IMR-90 (cell line): ENCODE measurements at regions not wholly inside any gene's neighbourhood (a gene's known extent, or its start where the extent isn't known, plus 50 kb on each side); places are given as distances from the start of the nearest gene placed in this dataset.

Experiments
- ATAC-seq: fragments of 200-7000 bp; cut with Tn5 transposase; 2 replicates; pipeline ENCODE4 v1.9.1; 2020; ENCODE audit warnings: low read depth, mild to moderate bottlenecking, moderate library complexity
- BruUV-seq: library from RNA; stranded (reverse); fragments of 400-500 nt; replicated peaks from 2 replicates; lab custom pipeline; 2021; lab: Mats Ljungman, UMichigan
- CTCF ChIA-PET: fragments of 300-600 bp; formaldehyde crosslinking; extraction: SDS; loops from one replicate; lab custom pipeline; 2021; ENCODE audit warnings: antibody characterized with exemption; lab: Yijun Ruan, JAX
- POLR2A ChIA-PET: fragments of 300-600 bp; sonication (Branson Sonifier 250); formaldehyde crosslinking; loops from one replicate; lab custom pipeline; 2022; ENCODE audit warnings: antibody characterized with exemption; ENCODE audit not compliant: unreplicated experiment; lab: Charles Lee
- DNase-seq: peaks from one replicate; pipeline ENCODE4 v3.0.0; 2013
- H2AFZ ChIP-seq: replicated peaks from 2 replicates; pipeline ENCODE3; 2013; ENCODE audit warnings: low read length, mild to moderate bottlenecking; ENCODE audit not compliant: poor library complexity
- H2AK5ac ChIP-seq: 2 replicates; pipeline ENCODE4 v1.6.1; 2013; ENCODE audit warnings: low read depth, low read length, inconsistent platforms
- H2AK9ac ChIP-seq: replicated peaks from 2 replicates; pipeline ENCODE3; 2013; ENCODE audit warnings: mild to moderate bottlenecking, low read depth, low read length, moderate library complexity; ENCODE audit not compliant: poor library complexity
- H2BK120ac ChIP-seq: 2 replicates; pipeline ENCODE4 v1.6.1; 2013; ENCODE audit warnings: low read depth, low read length, inconsistent platforms
- H2BK15ac ChIP-seq: 3 replicates; pipeline ENCODE4 v1.6.1; 2013; ENCODE audit warnings: low read depth, low read length, inconsistent platforms
- H2BK20ac ChIP-seq: 2 replicates; pipeline ENCODE4 v1.6.1; 2013; ENCODE audit warnings: low read depth, mild to moderate bottlenecking, inconsistent platforms, low read length, moderate library complexity
- H2BK5ac ChIP-seq: 2 replicates; pipeline ENCODE4 v1.6.1; 2013; ENCODE audit warnings: mild to moderate bottlenecking, low read depth, low read length, inconsistent platforms; ENCODE audit not compliant: poor library complexity, severe bottlenecking
- H3K14ac ChIP-seq: replicated peaks from 2 replicates; pipeline ENCODE4 v1.6.1; 2013; ENCODE audit warnings: low read depth, low read length, inconsistent platforms
- H3K18ac ChIP-seq: 2 replicates; pipeline ENCODE4 v1.6.1; 2013; ENCODE audit warnings: low read depth, low read length, control low read depth
- H3K23ac ChIP-seq: 2 replicates; pipeline ENCODE4 v1.6.1; 2013; ENCODE audit warnings: low read depth, low read length, inconsistent platforms
- H3K27ac ChIP-seq: 2 replicates; pipeline ENCODE4 v1.5.1; 2013; ENCODE audit warnings: mild to moderate bottlenecking, control low read depth, low read length; ENCODE audit not compliant: insufficient read depth
- H3K27me3 ChIP-seq: 2 replicates; pipeline ENCODE4 v1.6.1; 2013; ENCODE audit warnings: low read length; ENCODE audit not compliant: control insufficient read depth, insufficient read depth
- H3K36me3 ChIP-seq: 2 replicates; pipeline ENCODE4 v1.6.1; 2013; ENCODE audit warnings: low read length, mixed read lengths; ENCODE audit not compliant: control insufficient read depth, insufficient read depth
- H3K4ac ChIP-seq: 2 replicates; pipeline ENCODE4 v1.6.1; 2013; ENCODE audit warnings: low read depth, low read length, inconsistent platforms
- H3K4me1 ChIP-seq: 2 replicates; pipeline ENCODE4 v1.6.1; 2013; ENCODE audit warnings: low read length, mixed read lengths; ENCODE audit not compliant: control insufficient read depth, insufficient read depth
- H3K4me2 ChIP-seq: 2 replicates; pipeline ENCODE4 v1.6.1; 2013; ENCODE audit warnings: low read depth, mild to moderate bottlenecking, control low read depth, low read length, moderate library complexity
- H3K4me3 ChIP-seq: 2 replicates; pipeline ENCODE4 v1.5.1; 2013; ENCODE audit warnings: low read depth, mild to moderate bottlenecking, control low read depth, low read length, moderate library complexity; ENCODE audit not compliant: insufficient read depth
- H3K56ac ChIP-seq: 2 replicates; pipeline ENCODE4 v1.6.1; 2013; ENCODE audit warnings: low read length, inconsistent platforms; ENCODE audit not compliant: insufficient read depth; ENCODE audit errors: extremely low read depth
- H3K79me1 ChIP-seq, 2 experiments: 2 replicates each; pipeline ENCODE4 v1.6.1; 2013; ENCODE audit warnings: low read length in 2 of 2, inconsistent platforms in 1 of 2, low read depth in 1 of 2
- H3K9ac ChIP-seq: 2 replicates; pipeline ENCODE4 v1.6.1; 2013; ENCODE audit warnings: low read depth, low read length, control low read depth
- H3K9me1 ChIP-seq: 2 replicates; pipeline ENCODE4 v1.6.1; 2013; ENCODE audit warnings: low read length, inconsistent platforms; ENCODE audit not compliant: insufficient read depth
- H3K9me3 ChIP-seq: 2 replicates; pipeline ENCODE4 v1.6.1; 2013; ENCODE audit warnings: low read length; ENCODE audit not compliant: control insufficient read depth, insufficient read depth
- H4K20me1 ChIP-seq: 2 replicates; pipeline ENCODE4 v1.6.1; 2013; ENCODE audit warnings: low read length, inconsistent platforms; ENCODE audit not compliant: insufficient read depth
- H4K5ac ChIP-seq: 2 replicates; pipeline ENCODE4 v1.6.1; 2013; ENCODE audit warnings: mild to moderate bottlenecking, low read depth, low read length, control low read depth
- H4K8ac ChIP-seq, 2 experiments: 2 replicates each; pipeline ENCODE4 v1.6.1; 2013; ENCODE audit warnings: low read depth in 2 of 2, low read length in 2 of 2, control low read depth in 1 of 2, inconsistent platforms in 1 of 2
- H4K91ac ChIP-seq: 2 replicates; pipeline ENCODE4 v1.6.1; 2013; ENCODE audit warnings: low read depth, low read length, inconsistent platforms; ENCODE audit not compliant: insufficient read depth
- CEBPB ChIP-seq: IDR thresholded peaks from 2 replicates; pipeline ENCODE4 v1.6.1; 2012; ENCODE audit warnings: low read depth, low read length, improper control_type of control experiment
- CHD1 ChIP-seq: IDR thresholded peaks from 2 replicates; pipeline ENCODE4 v1.6.1; 2012; ENCODE audit warnings: low read depth, low read length, improper control_type of control experiment
- FOS ChIP-seq: fragments of 150-350 bp; IDR thresholded peaks from 2 replicates; pipeline ENCODE4 v1.6.1; 2016; ENCODE audit warnings: low read depth, low read length
- MAZ ChIP-seq: IDR thresholded peaks from 2 replicates; pipeline ENCODE4 v1.6.1; 2012; ENCODE audit warnings: low read depth, mild to moderate bottlenecking, low read length, improper control_type of control experiment, moderate library complexity, borderline replicate concordance
- NFE2L2 ChIP-seq: fragments of 150-350 bp; IDR thresholded peaks from 2 replicates; pipeline ENCODE4 v1.6.1; 2016; ENCODE audit warnings: low read depth, mild to moderate bottlenecking, low read length
- POLR2A ChIP-seq: IDR thresholded peaks from 2 replicates; pipeline ENCODE4 v1.6.1; 2012; ENCODE audit warnings: mild to moderate bottlenecking, low read depth, low read length
- RAD21 ChIP-seq: IDR thresholded peaks from 2 replicates; pipeline ENCODE4 v1.6.1; 2012; ENCODE audit warnings: low read length, improper control_type of control experiment
- RCOR1 ChIP-seq: IDR thresholded peaks from 2 replicates; pipeline ENCODE4 v1.6.1; 2012; ENCODE audit warnings: mild to moderate bottlenecking, low read length, improper control_type of control experiment; ENCODE audit not compliant: insufficient replicate concordance
- RFX5 ChIP-seq: IDR thresholded peaks from 2 replicates; pipeline ENCODE4 v1.8.0; 2012; ENCODE audit warnings: low read depth, mild to moderate bottlenecking, low read length, moderate library complexity
- SMC3 ChIP-seq: fragments of 150-350 bp; IDR thresholded peaks from 2 replicates; pipeline ENCODE4 v1.6.1; 2016; ENCODE audit warnings: low read depth, mild to moderate bottlenecking, antibody characterized with exemption, low read length, moderate library complexity
- USF2 ChIP-seq: fragments of 150-350 bp; IDR thresholded peaks from 2 replicates; pipeline ENCODE4 v1.6.1; 2017; ENCODE audit warnings: mild to moderate bottlenecking, antibody characterized with exemption, low read length, low read depth
- WGBS, 2 experiments: methylation state at CpG; one replicate each; pipeline versions ENCODE4 v1.1.5 to v1.1.7; 2013; ENCODE audit warnings: missing lambda C conversion rate in 2 of 2; ENCODE audit not compliant: insufficient read length in 1 of 2; ENCODE audit errors: extremely low coverage in 2 of 2; 5-methylcytosine and 5-hydroxymethylcytosine counted together
- dilution Hi-C: fragments of 300-500 bp; cut with HindIII; formaldehyde crosslinking; loops from one replicate; pipeline ENCODE4 v1.14.3; 2018; ENCODE audit warnings: low sequenced_read_pairs; ENCODE audit not compliant: unreplicated experiment
- in situ Hi-C: fragments of 300-500 bp; cut with MboI; formaldehyde crosslinking; loops from 3 replicates; pipeline ENCODE4 v1.14.3; 2019; ENCODE audit warnings: low sequenced_read_pairs, inconsistent platforms, mixed read lengths
- intact Hi-C: fragments of 100-400 bp; cut with micrococcal nuclease; formaldehyde crosslinking; loops from 2 replicates; pipeline ENCODE4 v1.10.0; 2022
- TF ChIP-seq, protein P1 (sequence below): conservative IDR thresholded peaks from 2 replicates; pipeline ENCODE4 v1.5.1; 2012; ENCODE audit warnings: mild to moderate bottlenecking, low read depth, low read length, improper control_type of control experiment

- TF ChIP-seq MAZ = no peak
- TF ChIP-seq CEBPB = no peak
- no peak for TF ChIP-seq RFX5
- TF ChIP-seq POLR2A = no peak
These were observed 78.8 kb upstream of the CTNNB1 start (continued) for GRCh38 chr3:41120460-41120859.

DNA sequence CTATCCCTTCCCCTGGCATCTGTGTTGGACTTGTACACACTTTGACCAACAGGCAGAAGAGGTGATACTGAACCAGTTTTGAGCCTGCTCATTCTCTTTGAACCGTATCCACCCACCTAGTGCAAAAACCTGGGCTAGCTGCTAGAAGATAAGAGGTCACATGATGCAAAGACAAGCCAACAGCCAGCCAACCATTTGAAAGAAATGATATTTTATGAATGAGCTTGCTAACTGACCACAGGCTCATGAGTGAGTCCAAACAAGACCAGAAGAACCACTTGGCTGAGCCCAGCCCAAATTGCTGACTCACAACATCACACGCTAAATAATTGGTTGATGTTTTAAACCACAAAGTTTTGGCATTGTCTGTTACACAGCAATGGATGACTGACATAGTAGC lies 74.0 kb upstream of the CTNNB1 start:
- Histone ChIP-seq H3K4me3 (no peak overlapping the region), H2BK15ac (no peak overlapping the region), H2AK5ac (no peak overlapping the region), H3K4me2 (no peak overlapping the region), H4K91ac (no peak overlapping the region), H4K5ac (no peak overlapping the region), H3K4ac (no peak overlapping the region), H2BK20ac (no peak overlapping the region), H4K8ac (no peak overlapping the region), H3K18ac (no peak overlapping the region), H3K27me3 (peaks cover 2% of the 10 kb centered on the region; the same call in 1 of the 2 replicates), H3K27ac (no peak overlapping the region), H4K20me1 (no peaks in the 10 kb centered on the region), H3K9ac (no peak overlapping the region), H3K23ac (no peak overlapping the region), H3K4me1 (no peaks in the 10 kb centered on the region), H3K36me3 (no peaks in the 10 kb centered on the region), H2AFZ (no peak overlapping the region), H3K9me1 (no peaks in the 10 kb centered on the region), H2BK5ac (no peak overlapping the region), H2BK120ac (no peak overlapping the region), H3K14ac (no peak overlapping the region), H2AK9ac (no peak overlapping the region), H3K9me3 (peaks cover 4% of the 10 kb centered on the region; the same call in 1 of the 2 replicates), H3K79me1 (no peaks in the 10 kb centered on the region), H3K56ac (no peak overlapping the region)
- intact Hi-C loops (no loop called here), in situ Hi-C loops (no loop called here), dilution Hi-C loops (no loop called here)
- DNase-seq = no peak
- no peak for ATAC-seq
- WGBS, 2 experiments = no CpG with 5 or more reads among the region's 2 CpGs
- TF ChIP-seq RFX5 (no peak), RAD21 (no peak), FOS (no peak), SMC3 (no peak), NFE2L2 (no peak), CHD1 (no peak), USF2 (no peak), RCOR1 (no peak)
- TF ChIP-seq, protein P1, sequence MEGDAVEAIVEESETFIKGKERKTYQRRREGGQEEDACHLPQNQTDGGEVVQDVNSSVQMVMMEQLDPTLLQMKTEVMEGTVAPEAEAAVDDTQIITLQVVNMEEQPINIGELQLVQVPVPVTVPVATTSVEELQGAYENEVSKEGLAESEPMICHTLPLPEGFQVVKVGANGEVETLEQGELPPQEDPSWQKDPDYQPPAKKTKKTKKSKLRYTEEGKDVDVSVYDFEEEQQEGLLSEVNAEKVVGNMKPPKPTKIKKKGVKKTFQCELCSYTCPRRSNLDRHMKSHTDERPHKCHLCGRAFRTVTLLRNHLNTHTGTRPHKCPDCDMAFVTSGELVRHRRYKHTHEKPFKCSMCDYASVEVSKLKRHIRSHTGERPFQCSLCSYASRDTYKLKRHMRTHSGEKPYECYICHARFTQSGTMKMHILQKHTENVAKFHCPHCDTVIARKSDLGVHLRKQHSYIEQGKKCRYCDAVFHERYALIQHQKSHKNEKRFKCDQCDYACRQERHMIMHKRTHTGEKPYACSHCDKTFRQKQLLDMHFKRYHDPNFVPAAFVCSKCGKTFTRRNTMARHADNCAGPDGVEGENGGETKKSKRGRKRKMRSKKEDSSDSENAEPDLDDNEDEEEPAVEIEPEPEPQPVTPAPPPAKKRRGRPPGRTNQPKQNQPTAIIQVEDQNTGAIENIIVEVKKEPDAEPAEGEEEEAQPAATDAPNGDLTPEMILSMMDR = no peak
- ChIA-PET CTCF (no interaction called here), POLR2A (interaction anchor here (0.6 kb wide), 1 partner anchor 279 kb away, joined by 7 read pairs; no protein-coding TSS in a partner anchor)
- no TSS peak for BruUV-seq
